Activated CD8-positive, alpha-beta T cell treated with anti-CD3 and anti-CD28 coated beads for 36 hours (primary cell): ENCODE measurements at regions not wholly inside any gene's neighbourhood (a gene's known extent, or its start where the extent isn't known, plus 50 kb on each side); places are given as distances from the start of the nearest gene placed in this dataset.

ENCODE experiments used
- ATAC-seq: fragments of 200-7000 bp; cut with Tn5 transposase; one replicate; pipeline ENCODE4 v1.10.0; 2021; ENCODE audit warnings: mild to moderate bottlenecking, moderate library complexity
- CTCF ChIA-PET: fragments of 350-600 bp; sonication (Branson Sonifier 250); formaldehyde crosslinking; loops from one replicate; lab custom pipeline; 2021; ENCODE audit warnings: antibody characterized with exemption; lab: Charles Lee
- POLR2A ChIA-PET: fragments of 350-600 bp; sonication (Branson Sonifier 250); formaldehyde crosslinking; loops from one replicate; lab custom pipeline; 2021; ENCODE audit warnings: antibody characterized with exemption; lab: Charles Lee
- DNase-seq: peaks from one replicate; pipeline ENCODE4 v3.0.0-alpha.2; 2020
- H3K27ac Mint-ChIP-seq: one replicate; pipeline ENCODE4 v1.8.0; 2021; ENCODE audit warnings: mild to moderate bottlenecking, mixed read lengths
- H3K27me3 Mint-ChIP-seq: one replicate; pipeline ENCODE4 v1.8.0; 2021; ENCODE audit warnings: mixed read lengths
- H3K36me3 Mint-ChIP-seq: one replicate; pipeline ENCODE4 v1.8.0; 2021; ENCODE audit warnings: low read depth, mixed read lengths
- H3K4me1 Mint-ChIP-seq: one replicate; pipeline ENCODE4 v1.8.0; 2021; ENCODE audit warnings: low read depth, mixed read lengths
- H3K4me3 Mint-ChIP-seq: one replicate; pipeline ENCODE4 v1.8.0; 2021; ENCODE audit warnings: mild to moderate bottlenecking, moderate library complexity, mixed read lengths
- H3K9me3 Mint-ChIP-seq: one replicate; pipeline ENCODE4 v1.8.0; 2021; ENCODE audit warnings: mixed read lengths
- intact Hi-C: fragments of 100-400 bp; cut with micrococcal nuclease; formaldehyde crosslinking; loops from one replicate; pipeline ENCODE4 v1.10.0; 2022
- TF ChIP-seq, protein P1 (sequence below): fragments of 200-600 bp; IDR thresholded peaks from one replicate; pipeline ENCODE4 v1.8.0; 2022; ENCODE audit warnings: antibody characterized with exemption, mild to moderate bottlenecking

GRCh38 chr2:187208199-187208785 lies 239.8 kb downstream of the CALCRL start:
- intact Hi-C loops = no loop called here
- Mint-ChIP-seq H3K9me3 (peaks cover 2% of the 10 kb centered on the region), H3K27ac (no peak overlapping the region), H3K4me3 (no peak overlapping the region), H3K27me3 (no peaks in the 10 kb centered on the region), H3K36me3 (no peaks in the 10 kb centered on the region), H3K4me1 (no peaks in the 10 kb centered on the region)
- ATAC-seq (no peak), DNase-seq (no peak)
- TF ChIP-seq, protein P1, sequence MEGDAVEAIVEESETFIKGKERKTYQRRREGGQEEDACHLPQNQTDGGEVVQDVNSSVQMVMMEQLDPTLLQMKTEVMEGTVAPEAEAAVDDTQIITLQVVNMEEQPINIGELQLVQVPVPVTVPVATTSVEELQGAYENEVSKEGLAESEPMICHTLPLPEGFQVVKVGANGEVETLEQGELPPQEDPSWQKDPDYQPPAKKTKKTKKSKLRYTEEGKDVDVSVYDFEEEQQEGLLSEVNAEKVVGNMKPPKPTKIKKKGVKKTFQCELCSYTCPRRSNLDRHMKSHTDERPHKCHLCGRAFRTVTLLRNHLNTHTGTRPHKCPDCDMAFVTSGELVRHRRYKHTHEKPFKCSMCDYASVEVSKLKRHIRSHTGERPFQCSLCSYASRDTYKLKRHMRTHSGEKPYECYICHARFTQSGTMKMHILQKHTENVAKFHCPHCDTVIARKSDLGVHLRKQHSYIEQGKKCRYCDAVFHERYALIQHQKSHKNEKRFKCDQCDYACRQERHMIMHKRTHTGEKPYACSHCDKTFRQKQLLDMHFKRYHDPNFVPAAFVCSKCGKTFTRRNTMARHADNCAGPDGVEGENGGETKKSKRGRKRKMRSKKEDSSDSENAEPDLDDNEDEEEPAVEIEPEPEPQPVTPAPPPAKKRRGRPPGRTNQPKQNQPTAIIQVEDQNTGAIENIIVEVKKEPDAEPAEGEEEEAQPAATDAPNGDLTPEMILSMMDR = no peak
- POLR2A ChIA-PET = no interaction called here
- CTCF ChIA-PET = no interaction called here

DNA sequence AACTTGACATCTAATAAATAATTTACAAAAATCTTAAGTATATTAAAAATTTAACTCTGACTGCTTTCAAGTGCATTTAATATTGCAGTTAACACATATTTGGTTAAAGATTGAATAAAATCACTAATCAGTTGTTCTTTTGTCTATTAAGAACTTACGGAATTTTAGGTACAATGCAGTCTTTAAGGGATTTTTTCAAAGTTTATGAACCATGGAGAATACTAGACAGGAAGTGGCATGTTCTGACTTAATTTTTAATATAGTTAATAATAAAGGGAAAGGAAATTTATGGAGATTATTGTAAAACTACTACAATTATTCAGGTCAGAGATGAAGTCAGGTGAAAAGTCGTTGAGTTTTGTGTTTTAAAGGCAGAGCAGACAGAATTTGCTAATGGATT lies 240.9 kb downstream of the CALCRL start:
- Mint-ChIP-seq H3K4me3 (no peak overlapping the region), H3K36me3 (no peaks in the 10 kb centered on the region), H3K4me1 (no peaks in the 10 kb centered on the region), H3K9me3 (peaks cover 2% of the 10 kb centered on the region), H3K27ac (no peak overlapping the region), H3K27me3 (no peaks in the 10 kb centered on the region)
- no peak for ATAC-seq
- TF ChIP-seq, protein P1 = no peak
- POLR2A ChIA-PET = no interaction called here
- intact Hi-C loops = no loop called here
- no peak for DNase-seq
- CTCF ChIA-PET = no interaction called here

DNA sequence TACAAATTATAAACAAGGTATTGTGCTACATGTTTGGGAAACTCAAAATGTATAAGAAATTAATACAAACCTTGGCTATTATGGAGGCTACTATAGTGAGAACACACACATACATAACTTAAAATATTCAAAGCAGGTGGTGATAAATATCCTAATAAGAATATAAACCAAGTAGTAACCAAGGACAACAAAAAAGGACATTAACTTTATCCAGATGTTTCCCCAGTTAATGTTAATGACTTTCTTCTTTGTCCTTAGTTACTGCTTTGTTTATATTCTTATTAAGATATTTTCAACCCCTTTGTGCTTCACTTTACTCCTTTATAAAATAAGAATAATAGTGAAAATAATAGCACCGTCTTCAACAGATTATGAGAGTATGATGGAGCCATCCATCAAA lies 241.6 kb downstream of the CALCRL start:
- Mint-ChIP-seq H3K4me3 (no peak overlapping the region), H3K36me3 (no peaks in the 10 kb centered on the region), H3K27ac (no peak overlapping the region), H3K9me3 (peaks cover 2% of the 10 kb centered on the region), H3K4me1 (no peaks in the 10 kb centered on the region), H3K27me3 (no peaks in the 10 kb centered on the region)
- DNase-seq (no peak), ATAC-seq (no peak)
- ChIA-PET POLR2A (no interaction called here), CTCF (no interaction called here)
- TF ChIP-seq, protein P1 = no peak
- intact Hi-C loops = no loop called here

GRCh38 chr2:187206071-187206470 lies 242.0 kb downstream of the CALCRL start:
- CTCF ChIA-PET = no interaction called here
- no peak for ATAC-seq

GRCh38 chr2:187198136-187198535 lies 249.9 kb downstream of the CALCRL start:
- CTCF ChIA-PET = no interaction called here
- POLR2A ChIA-PET = no interaction called here
- intact Hi-C loops = no loop called here
- Mint-ChIP-seq H3K4me1 (no peaks in the 10 kb centered on the region), H3K9me3 (no peaks in the 10 kb centered on the region), H3K36me3 (no peaks in the 10 kb centered on the region), H3K27me3 (no peaks in the 10 kb centered on the region), H3K4me3 (no peak overlapping the region), H3K27ac (no peak overlapping the region)
- DNase-seq (no peak), ATAC-seq (no peak)
- TF ChIP-seq, protein P1 = no peak

More at GRCh38 chr2:187206071-187206470, 242.0 kb downstream of the CALCRL start:
- TF ChIP-seq, protein P1 = no peak
- H3K9me3 Mint-ChIP-seq = peaks cover under 1% of the 10 kb centered on the region
- no peak for DNase-seq
- no peak overlapping the region for H3K27ac Mint-ChIP-seq
- no peaks in the 10 kb centered on the region for H3K36me3 Mint-ChIP-seq
- intact Hi-C loops = no loop called here
- no peaks in the 10 kb centered on the region for H3K27me3 Mint-ChIP-seq
- H3K4me3 Mint-ChIP-seq = no peak overlapping the region
- no peaks in the 10 kb centered on the region for H3K4me1 Mint-ChIP-seq
- POLR2A ChIA-PET = no interaction called here
